ENCODE measurements at regions not wholly inside any gene's neighbourhood (a gene's known extent, or its start where the extent isn't known, plus 50 kb on each side); places are given as distances from the start of the nearest gene placed in this dataset.

DNA sequence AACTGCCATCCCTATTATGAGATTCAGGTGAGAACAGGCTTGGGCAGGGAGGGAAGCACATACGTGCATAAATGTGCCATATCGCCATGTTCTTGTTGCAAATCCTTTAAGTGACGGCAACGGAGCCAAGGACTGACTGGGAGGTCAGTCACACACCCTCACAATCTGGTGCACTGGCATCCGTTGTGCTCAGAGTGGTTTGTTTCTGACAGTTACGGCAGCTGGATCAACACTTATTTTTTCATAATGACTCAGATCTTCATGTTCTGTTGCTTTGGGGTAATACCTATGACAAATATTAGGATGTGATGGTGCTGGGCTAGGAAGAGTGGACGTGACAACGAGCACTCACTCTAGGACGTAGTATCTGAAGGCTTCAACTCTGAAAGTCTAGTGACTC is 56.2 kb upstream of the PREP start:
- H3K9me3 Mint-ChIP-seq = no peaks in the 10 kb centered on the region

More for the DNA sequence above, 56.2 kb upstream of the PREP start:
- ATAC-seq (no peak), DNase-seq (ENCODE audit: low spot score) (no peak)
- Histone ChIP-seq H3K79me2 (replicated peaks; ENCODE audit: insufficient read depth) (no peaks in the 10 kb centered on the region), H3K4me3 (no peak overlapping the region), H3K27me3 (ENCODE audit: insufficient read depth) (no peaks in the 10 kb centered on the region), H3K36me3 (ENCODE audit: insufficient read depth) (no peaks in the 10 kb centered on the region), H4K20me1 (replicated peaks; ENCODE audit: insufficient read depth) (no peaks in the 10 kb centered on the region), H2AFZ (no peak overlapping the region), H3K4me1 (ENCODE audit: insufficient read depth) (peaks cover 4% of the 10 kb centered on the region; the same call in 1 of the 2 replicates), H3F3A (replicated peaks; ENCODE audit: low read depth) (no peaks in the 10 kb centered on the region), H3K9me2 (ENCODE audit: insufficient read depth) (peaks cover 11% of the 10 kb centered on the region), H3K27ac (ENCODE audit: low read depth) (no peak overlapping the region), H3K4me2 (no peak overlapping the region)
- peaks cover 1% of the 10 kb centered on the region for H3K27me3 Mint-ChIP-seq (ENCODE audit: insufficient read depth, low read depth, poor library complexity)
- peaks cover 9% of the 10 kb centered on the region; the same call in 2 of the 3 replicates for H3K4me1 Mint-ChIP-seq
- H3K27ac Mint-ChIP-seq = no peak overlapping the region
- TF ChIP-seq, protein P1, sequence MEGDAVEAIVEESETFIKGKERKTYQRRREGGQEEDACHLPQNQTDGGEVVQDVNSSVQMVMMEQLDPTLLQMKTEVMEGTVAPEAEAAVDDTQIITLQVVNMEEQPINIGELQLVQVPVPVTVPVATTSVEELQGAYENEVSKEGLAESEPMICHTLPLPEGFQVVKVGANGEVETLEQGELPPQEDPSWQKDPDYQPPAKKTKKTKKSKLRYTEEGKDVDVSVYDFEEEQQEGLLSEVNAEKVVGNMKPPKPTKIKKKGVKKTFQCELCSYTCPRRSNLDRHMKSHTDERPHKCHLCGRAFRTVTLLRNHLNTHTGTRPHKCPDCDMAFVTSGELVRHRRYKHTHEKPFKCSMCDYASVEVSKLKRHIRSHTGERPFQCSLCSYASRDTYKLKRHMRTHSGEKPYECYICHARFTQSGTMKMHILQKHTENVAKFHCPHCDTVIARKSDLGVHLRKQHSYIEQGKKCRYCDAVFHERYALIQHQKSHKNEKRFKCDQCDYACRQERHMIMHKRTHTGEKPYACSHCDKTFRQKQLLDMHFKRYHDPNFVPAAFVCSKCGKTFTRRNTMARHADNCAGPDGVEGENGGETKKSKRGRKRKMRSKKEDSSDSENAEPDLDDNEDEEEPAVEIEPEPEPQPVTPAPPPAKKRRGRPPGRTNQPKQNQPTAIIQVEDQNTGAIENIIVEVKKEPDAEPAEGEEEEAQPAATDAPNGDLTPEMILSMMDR (conservative IDR thresholded peaks at IDR 0.05; ENCODE audit: low read depth in 2 of 2) = no peak
- TF ChIP-seq EZH2phosphoT487 (IDR thresholded peaks at IDR 0.05; ENCODE audit: unreplicated experiment) (no peak), NANOG (IDR thresholded peaks at IDR 0.05; ENCODE audit: borderline replicate concordance) (no peak), EZH2 (IDR thresholded peaks at IDR 0.05; ENCODE audit: low read depth, unreplicated experiment) (no peak), ZNF114 (CRISPR knock-in tag; IDR thresholded peaks at IDR 0.05) (no peak), CREB1 (CRISPR knock-in tag; IDR thresholded peaks at IDR 0.05; ENCODE audit: low read depth) (no peak)
- TF ChIP-seq, protein P2, sequence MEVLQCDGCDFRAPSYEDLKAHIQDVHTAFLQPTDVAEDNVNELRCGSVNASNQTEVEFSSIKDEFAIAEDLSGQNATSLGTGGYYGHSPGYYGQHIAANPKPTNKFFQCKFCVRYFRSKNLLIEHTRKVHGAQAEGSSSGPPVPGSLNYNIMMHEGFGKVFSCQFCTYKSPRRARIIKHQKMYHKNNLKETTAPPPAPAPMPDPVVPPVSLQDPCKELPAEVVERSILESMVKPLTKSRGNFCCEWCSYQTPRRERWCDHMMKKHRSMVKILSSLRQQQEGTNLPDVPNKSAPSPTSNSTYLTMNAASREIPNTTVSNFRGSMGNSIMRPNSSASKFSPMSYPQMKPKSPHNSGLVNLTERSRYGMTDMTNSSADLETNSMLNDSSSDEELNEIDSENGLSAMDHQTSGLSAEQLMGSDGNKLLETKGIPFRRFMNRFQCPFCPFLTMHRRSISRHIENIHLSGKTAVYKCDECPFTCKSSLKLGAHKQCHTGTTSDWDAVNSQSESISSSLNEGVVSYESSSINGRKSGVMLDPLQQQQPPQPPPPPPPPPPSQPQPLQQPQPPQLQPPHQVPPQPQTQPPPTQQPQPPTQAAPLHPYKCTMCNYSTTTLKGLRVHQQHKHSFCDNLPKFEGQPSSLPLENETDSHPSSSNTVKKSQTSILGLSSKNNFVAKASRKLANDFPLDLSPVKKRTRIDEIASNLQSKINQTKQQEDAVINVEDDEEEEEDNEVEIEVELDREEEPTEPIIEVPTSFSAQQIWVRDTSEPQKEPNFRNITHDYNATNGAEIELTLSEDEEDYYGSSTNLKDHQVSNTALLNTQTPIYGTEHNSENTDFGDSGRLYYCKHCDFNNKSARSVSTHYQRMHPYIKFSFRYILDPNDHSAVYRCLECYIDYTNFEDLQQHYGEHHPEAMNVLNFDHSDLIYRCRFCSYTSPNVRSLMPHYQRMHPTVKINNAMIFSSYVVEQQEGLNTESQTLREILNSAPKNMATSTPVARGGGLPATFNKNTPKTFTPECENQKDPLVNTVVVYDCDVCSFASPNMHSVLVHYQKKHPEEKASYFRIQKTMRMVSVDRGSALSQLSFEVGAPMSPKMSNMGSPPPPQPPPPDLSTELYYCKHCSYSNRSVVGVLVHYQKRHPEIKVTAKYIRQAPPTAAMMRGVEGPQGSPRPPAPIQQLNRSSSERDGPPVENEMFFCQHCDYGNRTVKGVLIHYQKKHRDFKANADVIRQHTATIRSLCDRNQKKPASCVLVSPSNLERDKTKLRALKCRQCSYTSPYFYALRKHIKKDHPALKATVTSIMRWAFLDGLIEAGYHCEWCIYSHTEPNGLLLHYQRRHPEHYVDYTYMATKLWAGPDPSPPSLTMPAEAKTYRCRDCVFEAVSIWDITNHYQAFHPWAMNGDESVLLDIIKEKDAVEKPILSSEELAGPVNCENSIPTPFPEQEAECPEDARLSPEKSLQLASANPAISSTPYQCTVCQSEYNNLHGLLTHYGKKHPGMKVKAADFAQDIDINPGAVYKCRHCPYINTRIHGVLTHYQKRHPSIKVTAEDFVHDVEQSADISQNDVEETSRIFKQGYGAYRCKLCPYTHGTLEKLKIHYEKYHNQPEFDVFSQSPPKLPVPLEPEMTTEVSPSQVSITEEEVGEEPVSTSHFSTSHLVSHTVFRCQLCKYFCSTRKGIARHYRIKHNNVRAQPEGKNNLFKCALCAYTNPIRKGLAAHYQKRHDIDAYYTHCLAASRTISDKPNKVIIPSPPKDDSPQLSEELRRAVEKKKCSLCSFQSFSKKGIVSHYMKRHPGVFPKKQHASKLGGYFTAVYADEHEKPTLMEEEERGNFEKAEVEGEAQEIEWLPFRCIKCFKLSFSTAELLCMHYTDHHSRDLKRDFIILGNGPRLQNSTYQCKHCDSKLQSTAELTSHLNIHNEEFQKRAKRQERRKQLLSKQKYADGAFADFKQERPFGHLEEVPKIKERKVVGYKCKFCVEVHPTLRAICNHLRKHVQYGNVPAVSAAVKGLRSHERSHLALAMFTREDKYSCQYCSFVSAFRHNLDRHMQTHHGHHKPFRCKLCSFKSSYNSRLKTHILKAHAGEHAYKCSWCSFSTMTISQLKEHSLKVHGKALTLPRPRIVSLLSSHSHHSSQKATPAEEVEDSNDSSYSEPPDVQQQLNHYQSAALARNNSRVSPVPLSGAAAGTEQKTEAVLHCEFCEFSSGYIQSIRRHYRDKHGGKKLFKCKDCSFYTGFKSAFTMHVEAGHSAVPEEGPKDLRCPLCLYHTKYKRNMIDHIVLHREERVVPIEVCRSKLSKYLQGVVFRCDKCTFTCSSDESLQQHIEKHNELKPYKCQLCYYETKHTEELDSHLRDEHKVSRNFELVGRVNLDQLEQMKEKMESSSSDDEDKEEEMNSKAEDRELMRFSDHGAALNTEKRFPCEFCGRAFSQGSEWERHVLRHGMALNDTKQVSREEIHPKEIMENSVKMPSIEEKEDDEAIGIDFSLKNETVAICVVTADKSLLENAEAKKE (CRISPR knock-in tag; IDR thresholded peaks at IDR 0.05) = no peak
- TF ChIP-seq, protein P3, sequence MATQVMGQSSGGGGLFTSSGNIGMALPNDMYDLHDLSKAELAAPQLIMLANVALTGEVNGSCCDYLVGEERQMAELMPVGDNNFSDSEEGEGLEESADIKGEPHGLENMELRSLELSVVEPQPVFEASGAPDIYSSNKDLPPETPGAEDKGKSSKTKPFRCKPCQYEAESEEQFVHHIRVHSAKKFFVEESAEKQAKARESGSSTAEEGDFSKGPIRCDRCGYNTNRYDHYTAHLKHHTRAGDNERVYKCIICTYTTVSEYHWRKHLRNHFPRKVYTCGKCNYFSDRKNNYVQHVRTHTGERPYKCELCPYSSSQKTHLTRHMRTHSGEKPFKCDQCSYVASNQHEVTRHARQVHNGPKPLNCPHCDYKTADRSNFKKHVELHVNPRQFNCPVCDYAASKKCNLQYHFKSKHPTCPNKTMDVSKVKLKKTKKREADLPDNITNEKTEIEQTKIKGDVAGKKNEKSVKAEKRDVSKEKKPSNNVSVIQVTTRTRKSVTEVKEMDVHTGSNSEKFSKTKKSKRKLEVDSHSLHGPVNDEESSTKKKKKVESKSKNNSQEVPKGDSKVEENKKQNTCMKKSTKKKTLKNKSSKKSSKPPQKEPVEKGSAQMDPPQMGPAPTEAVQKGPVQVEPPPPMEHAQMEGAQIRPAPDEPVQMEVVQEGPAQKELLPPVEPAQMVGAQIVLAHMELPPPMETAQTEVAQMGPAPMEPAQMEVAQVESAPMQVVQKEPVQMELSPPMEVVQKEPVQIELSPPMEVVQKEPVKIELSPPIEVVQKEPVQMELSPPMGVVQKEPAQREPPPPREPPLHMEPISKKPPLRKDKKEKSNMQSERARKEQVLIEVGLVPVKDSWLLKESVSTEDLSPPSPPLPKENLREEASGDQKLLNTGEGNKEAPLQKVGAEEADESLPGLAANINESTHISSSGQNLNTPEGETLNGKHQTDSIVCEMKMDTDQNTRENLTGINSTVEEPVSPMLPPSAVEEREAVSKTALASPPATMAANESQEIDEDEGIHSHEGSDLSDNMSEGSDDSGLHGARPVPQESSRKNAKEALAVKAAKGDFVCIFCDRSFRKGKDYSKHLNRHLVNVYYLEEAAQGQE (IDR thresholded peaks at IDR 0.05; ENCODE audit: unreplicated experiment) = no peak
- H3K4me3 Mint-ChIP-seq = no peak overlapping the region
- no peaks in the 10 kb centered on the region for H3K36me3 Mint-ChIP-seq (ENCODE audit: low read depth)
